HEK293 (cell line): ENCODE measurements at regions not wholly inside any gene's neighbourhood (a gene's known extent, or its start where the extent isn't known, plus 50 kb on each side); places are given as distances from the start of the nearest gene placed in this dataset.

ENCODE experiments used
- CTCF ChIA-PET: fragments of 350-600 bp; formaldehyde crosslinking; extraction: SDS; loops from one replicate; lab custom pipeline; 2021; ENCODE audit warnings: antibody characterized with exemption; lab: Yijun Ruan, JAX
- POLR2A ChIA-PET: fragments of 300-600 bp; formaldehyde crosslinking; extraction: SDS; loops from one replicate; lab custom pipeline; 2020; ENCODE audit warnings: antibody characterized with exemption, inconsistent platforms; lab: Yijun Ruan, JAX
- H3K27ac ChIP-seq: fragments of 200-500 bp; sonication (Bioruptor generic); 2 replicates; pipeline ENCODE4 v1.5.1; 2014; ENCODE audit warnings: low read depth, low read length, control low read depth, inconsistent platforms; ENCODE audit errors: extremely low read depth
- H3K36me3 ChIP-seq, 2 experiments: fragments of 200-500 bp in 1 of 2; sonication (Bioruptor generic) in 1 of 2; 1 replicate in 1 of 2; 2 replicates in 1 of 2; pipeline ENCODE4 v1.5.1; 2014 to 2017; ENCODE audit warnings: inconsistent platforms in 2 of 2, low read length in 2 of 2; ENCODE audit not compliant: control insufficient read depth in 2 of 2, insufficient read depth in 1 of 2
- H3K4me1 ChIP-seq: fragments of 200-500 bp; sonication (Bioruptor generic); 2 replicates; pipeline ENCODE4 v1.5.1; 2014; ENCODE audit warnings: mild to moderate bottlenecking, low read length, inconsistent platforms; ENCODE audit not compliant: control insufficient read depth, insufficient read depth
- H3K4me3 ChIP-seq: 2 replicates; pipeline ENCODE4 v1.5.1; 2011; ENCODE audit warnings: low read depth, mild to moderate bottlenecking, control low read depth, low read length, moderate library complexity
- H3K9me3 ChIP-seq: fragments of 200-500 bp; sonication (Bioruptor generic); 2 replicates; pipeline ENCODE4 v1.5.1; 2014; ENCODE audit warnings: low read depth, low read length, inconsistent platforms; ENCODE audit not compliant: control insufficient read depth, insufficient read depth
- GFI1B ChIP-seq: fragments of 450-650 bp; formaldehyde crosslinking; IDR thresholded peaks from 2 replicates; pipeline ENCODE4 v1.5.1; 2016; ENCODE audit warnings: missing biosample characterization, missing genetic modification characterization
- GLIS1 ChIP-seq: fragments of 450-650 bp; formaldehyde crosslinking; IDR thresholded peaks from 2 replicates; pipeline ENCODE4 v1.5.1; 2016; ENCODE audit warnings: missing biosample characterization, missing genetic modification characterization
- KLF10 ChIP-seq: fragments of 450-650 bp; IDR thresholded peaks from 2 replicates; pipeline ENCODE4 v1.5.1; 2018; ENCODE audit warnings: missing biosample characterization, mild to moderate bottlenecking, missing genetic modification characterization
- MYNN ChIP-seq: fragments of 450-650 bp; formaldehyde crosslinking; IDR thresholded peaks from 2 replicates; pipeline ENCODE4 v1.5.1; 2016; ENCODE audit warnings: missing biosample characterization, missing genetic modification characterization, borderline replicate concordance
- MZF1 ChIP-seq: fragments of 450-650 bp; formaldehyde crosslinking; IDR thresholded peaks from 2 replicates; pipeline ENCODE4 v1.5.1; 2017; ENCODE audit warnings: missing biosample characterization, missing genetic modification characterization, borderline replicate concordance
- SETDB1 ChIP-seq: IDR thresholded peaks from one replicate; pipeline ENCODE4 v1.6.1; 2017; ENCODE audit warnings: mild to moderate bottlenecking, low read length, moderate library complexity, mixed read lengths; ENCODE audit not compliant: insufficient read length
- SP2 ChIP-seq: fragments of 450-650 bp; formaldehyde crosslinking; IDR thresholded peaks from 2 replicates; pipeline ENCODE4 v1.5.1; 2016; ENCODE audit warnings: missing biosample characterization, missing genetic modification characterization
- ZNF19 ChIP-seq: fragments of 450-650 bp; formaldehyde crosslinking; IDR thresholded peaks from 2 replicates; pipeline ENCODE4; 2016; ENCODE audit warnings: missing biosample characterization, missing genetic modification characterization, low read depth
- ZNF223 ChIP-seq: fragments of 450-650 bp; formaldehyde crosslinking; IDR thresholded peaks from 2 replicates; pipeline ENCODE4 v1.5.1; 2016; ENCODE audit warnings: missing biosample characterization, missing genetic modification characterization
- ZNF324 ChIP-seq: fragments of 450-650 bp; formaldehyde crosslinking; IDR thresholded peaks from 2 replicates; pipeline ENCODE4 v1.5.1; 2016; ENCODE audit warnings: missing biosample characterization, missing genetic modification characterization
- ZNF391 ChIP-seq: fragments of 450-650 bp; formaldehyde crosslinking; IDR thresholded peaks from 2 replicates; pipeline ENCODE4 v1.5.1; 2016; ENCODE audit warnings: low read depth, missing biosample characterization, missing genetic modification characterization, borderline replicate concordance
- ZNF426 ChIP-seq: fragments of 450-650 bp; formaldehyde crosslinking; IDR thresholded peaks from 2 replicates; pipeline ENCODE4 v1.5.1; 2017; ENCODE audit warnings: missing biosample characterization, missing genetic modification characterization, mild to moderate bottlenecking, inconsistent platforms, moderate library complexity
- ZNF529 ChIP-seq: fragments of 450-650 bp; formaldehyde crosslinking; IDR thresholded peaks from 2 replicates; pipeline ENCODE4 v1.5.1; 2017; ENCODE audit warnings: missing genetic modification characterization, missing biosample characterization; ENCODE audit not compliant: insufficient replicate concordance
- ZNF600 ChIP-seq: fragments of 450-650 bp; formaldehyde crosslinking; IDR thresholded peaks from 2 replicates; pipeline ENCODE4 v1.5.1; 2016; ENCODE audit warnings: missing biosample characterization, missing genetic modification characterization
- ZNF707 ChIP-seq: fragments of 450-650 bp; formaldehyde crosslinking; IDR thresholded peaks from 2 replicates; pipeline ENCODE4 v1.5.1; 2016; ENCODE audit warnings: missing biosample characterization, missing genetic modification characterization
- ZNF776 ChIP-seq: fragments of 450-650 bp; formaldehyde crosslinking; IDR thresholded peaks from 2 replicates; pipeline ENCODE4 v1.5.0; 2017; ENCODE audit warnings: missing biosample characterization, missing genetic modification characterization, borderline replicate concordance
- ZNF777 ChIP-seq: fragments of 450-650 bp; formaldehyde crosslinking; IDR thresholded peaks from 2 replicates; pipeline ENCODE4 v1.5.1; 2017; ENCODE audit warnings: missing biosample characterization, missing genetic modification characterization, borderline replicate concordance
- ZNF791 ChIP-seq: fragments of 450-650 bp; formaldehyde crosslinking; IDR thresholded peaks from 2 replicates; pipeline ENCODE4 v1.5.1; 2016; ENCODE audit warnings: missing biosample characterization, missing genetic modification characterization
- ZSCAN23 ChIP-seq: fragments of 450-650 bp; formaldehyde crosslinking; IDR thresholded peaks from 2 replicates; pipeline ENCODE4 v1.5.1; 2016; ENCODE audit warnings: missing biosample characterization, missing genetic modification characterization
- TF ChIP-seq, protein P1 (sequence below): fragments of 450-650 bp; formaldehyde crosslinking; IDR thresholded peaks from 2 replicates; pipeline ENCODE4 v1.5.1; 2016; ENCODE audit warnings: missing biosample characterization, missing genetic modification characterization
- TF ChIP-seq, protein P2 (sequence below): fragments of 450-650 bp; formaldehyde crosslinking; IDR thresholded peaks from 2 replicates; pipeline ENCODE4 v1.5.1; 2016; ENCODE audit warnings: missing biosample characterization, missing genetic modification characterization
- TF ChIP-seq, protein P3 (sequence below): fragments of 450-650 bp; formaldehyde crosslinking; IDR thresholded peaks from 2 replicates; pipeline ENCODE4 v1.5.1; 2017; ENCODE audit warnings: missing biosample characterization, missing genetic modification characterization
- TF ChIP-seq, protein P4 (sequence below): fragments of 450-650 bp; formaldehyde crosslinking; IDR thresholded peaks from 2 replicates; pipeline ENCODE4 v1.5.1; 2016; ENCODE audit warnings: missing biosample characterization, missing genetic modification characterization
- TF ChIP-seq, protein P5 (sequence below): fragments of 450-650 bp; formaldehyde crosslinking; IDR thresholded peaks from 2 replicates; pipeline ENCODE4 v1.5.1; 2016; ENCODE audit warnings: missing biosample characterization, missing genetic modification characterization
- TF ChIP-seq, protein P6 (sequence below): fragments of 450-650 bp; formaldehyde crosslinking; IDR thresholded peaks from 2 replicates; pipeline ENCODE4 v1.5.1; 2016; ENCODE audit warnings: missing biosample characterization, missing genetic modification characterization

DNA sequence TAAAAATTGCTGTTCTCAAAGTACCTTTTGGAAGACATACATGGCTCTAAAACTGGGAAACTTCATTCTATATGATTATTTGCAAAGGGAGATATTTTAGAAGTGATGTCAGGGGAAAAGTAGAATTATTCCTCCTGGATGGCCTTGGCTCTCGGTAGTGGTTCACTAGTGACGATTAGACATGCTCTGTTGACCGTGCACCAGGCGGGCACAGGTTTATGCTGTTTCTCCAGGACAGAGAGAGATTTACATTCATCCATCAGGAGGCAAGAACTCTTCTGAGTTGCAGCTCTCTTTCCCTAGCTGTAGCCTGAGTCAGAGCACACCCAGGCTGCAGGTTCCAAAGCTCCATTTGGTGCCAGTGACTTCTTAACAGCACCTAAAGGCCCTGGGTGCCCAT is 184.9 kb upstream of the WDR11 start:
- CTCF ChIA-PET = no interaction called here
- POLR2A ChIA-PET = no interaction called here
- TF ChIP-seq SETDB1 (no peak), ZNF600 (tag by site-specific recombination) (no peak), ZSCAN23 (tag by site-specific recombination) (no peak), ZNF324 (no peak), ZNF777 (no peak), ZNF791 (tag by site-specific recombination) (no peak), GLIS1 (tag by site-specific recombination) (no peak), MYNN (no peak), SP2 (no peak), ZNF707 (tag by site-specific recombination) (no peak), KLF10 (tag by site-specific recombination) (no peak), ZNF391 (tag by site-specific recombination) (no peak), ZNF223 (tag by site-specific recombination) (no peak), ZNF776 (tag by site-specific recombination) (no peak), MZF1 (tag by site-specific recombination) (no peak)
- TF ChIP-seq, protein P1, sequence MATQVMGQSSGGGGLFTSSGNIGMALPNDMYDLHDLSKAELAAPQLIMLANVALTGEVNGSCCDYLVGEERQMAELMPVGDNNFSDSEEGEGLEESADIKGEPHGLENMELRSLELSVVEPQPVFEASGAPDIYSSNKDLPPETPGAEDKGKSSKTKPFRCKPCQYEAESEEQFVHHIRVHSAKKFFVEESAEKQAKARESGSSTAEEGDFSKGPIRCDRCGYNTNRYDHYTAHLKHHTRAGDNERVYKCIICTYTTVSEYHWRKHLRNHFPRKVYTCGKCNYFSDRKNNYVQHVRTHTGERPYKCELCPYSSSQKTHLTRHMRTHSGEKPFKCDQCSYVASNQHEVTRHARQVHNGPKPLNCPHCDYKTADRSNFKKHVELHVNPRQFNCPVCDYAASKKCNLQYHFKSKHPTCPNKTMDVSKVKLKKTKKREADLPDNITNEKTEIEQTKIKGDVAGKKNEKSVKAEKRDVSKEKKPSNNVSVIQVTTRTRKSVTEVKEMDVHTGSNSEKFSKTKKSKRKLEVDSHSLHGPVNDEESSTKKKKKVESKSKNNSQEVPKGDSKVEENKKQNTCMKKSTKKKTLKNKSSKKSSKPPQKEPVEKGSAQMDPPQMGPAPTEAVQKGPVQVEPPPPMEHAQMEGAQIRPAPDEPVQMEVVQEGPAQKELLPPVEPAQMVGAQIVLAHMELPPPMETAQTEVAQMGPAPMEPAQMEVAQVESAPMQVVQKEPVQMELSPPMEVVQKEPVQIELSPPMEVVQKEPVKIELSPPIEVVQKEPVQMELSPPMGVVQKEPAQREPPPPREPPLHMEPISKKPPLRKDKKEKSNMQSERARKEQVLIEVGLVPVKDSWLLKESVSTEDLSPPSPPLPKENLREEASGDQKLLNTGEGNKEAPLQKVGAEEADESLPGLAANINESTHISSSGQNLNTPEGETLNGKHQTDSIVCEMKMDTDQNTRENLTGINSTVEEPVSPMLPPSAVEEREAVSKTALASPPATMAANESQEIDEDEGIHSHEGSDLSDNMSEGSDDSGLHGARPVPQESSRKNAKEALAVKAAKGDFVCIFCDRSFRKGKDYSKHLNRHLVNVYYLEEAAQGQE (tag by site-specific recombination) = no peak
- TF ChIP-seq, protein P2, sequence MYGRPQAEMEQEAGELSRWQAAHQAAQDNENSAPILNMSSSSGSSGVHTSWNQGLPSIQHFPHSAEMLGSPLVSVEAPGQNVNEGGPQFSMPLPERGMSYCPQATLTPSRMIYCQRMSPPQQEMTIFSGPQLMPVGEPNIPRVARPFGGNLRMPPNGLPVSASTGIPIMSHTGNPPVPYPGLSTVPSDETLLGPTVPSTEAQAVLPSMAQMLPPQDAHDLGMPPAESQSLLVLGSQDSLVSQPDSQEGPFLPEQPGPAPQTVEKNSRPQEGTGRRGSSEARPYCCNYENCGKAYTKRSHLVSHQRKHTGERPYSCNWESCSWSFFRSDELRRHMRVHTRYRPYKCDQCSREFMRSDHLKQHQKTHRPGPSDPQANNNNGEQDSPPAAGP (tag by site-specific recombination) = no peak
- TF ChIP-seq, protein P3, sequence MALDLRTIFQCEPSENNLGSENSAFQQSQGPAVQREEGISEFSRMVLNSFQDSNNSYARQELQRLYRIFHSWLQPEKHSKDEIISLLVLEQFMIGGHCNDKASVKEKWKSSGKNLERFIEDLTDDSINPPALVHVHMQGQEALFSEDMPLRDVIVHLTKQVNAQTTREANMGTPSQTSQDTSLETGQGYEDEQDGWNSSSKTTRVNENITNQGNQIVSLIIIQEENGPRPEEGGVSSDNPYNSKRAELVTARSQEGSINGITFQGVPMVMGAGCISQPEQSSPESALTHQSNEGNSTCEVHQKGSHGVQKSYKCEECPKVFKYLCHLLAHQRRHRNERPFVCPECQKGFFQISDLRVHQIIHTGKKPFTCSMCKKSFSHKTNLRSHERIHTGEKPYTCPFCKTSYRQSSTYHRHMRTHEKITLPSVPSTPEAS (tag by site-specific recombination) = no peak
- TF ChIP-seq, protein P4, sequence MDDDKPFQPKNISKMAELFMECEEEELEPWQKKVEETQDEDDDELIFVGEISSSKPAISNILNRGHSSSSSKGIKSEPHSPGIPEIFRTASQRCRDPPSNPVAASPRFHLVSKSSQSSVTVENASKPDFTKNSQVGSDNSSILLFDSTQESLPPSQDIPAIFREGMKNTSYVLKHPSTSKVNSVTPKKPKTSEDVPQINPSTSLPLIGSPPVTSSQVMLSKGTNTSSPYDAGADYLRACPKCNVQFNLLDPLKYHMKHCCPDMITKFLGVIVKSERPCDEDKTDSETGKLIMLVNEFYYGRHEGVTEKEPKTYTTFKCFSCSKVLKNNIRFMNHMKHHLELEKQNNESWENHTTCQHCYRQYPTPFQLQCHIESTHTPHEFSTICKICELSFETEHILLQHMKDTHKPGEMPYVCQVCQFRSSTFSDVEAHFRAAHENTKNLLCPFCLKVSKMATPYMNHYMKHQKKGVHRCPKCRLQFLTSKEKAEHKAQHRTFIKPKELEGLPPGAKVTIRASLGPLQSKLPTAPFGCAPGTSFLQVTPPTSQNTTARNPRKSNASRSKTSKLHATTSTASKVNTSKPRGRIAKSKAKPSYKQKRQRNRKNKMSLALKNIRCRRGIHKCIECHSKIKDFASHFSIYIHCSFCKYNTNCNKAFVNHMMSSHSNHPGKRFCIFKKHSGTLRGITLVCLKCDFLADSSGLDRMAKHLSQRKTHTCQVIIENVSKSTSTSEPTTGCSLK (tag by site-specific recombination) = no peak
- Histone ChIP-seq H3K27ac (no peak overlapping the region), H3K4me1 (no peaks in the 10 kb centered on the region), H3K9me3 (no peaks in the 10 kb centered on the region), H3K4me3 (no peak overlapping the region), H3K36me3 (no peaks in the 10 kb centered on the region)

DNA sequence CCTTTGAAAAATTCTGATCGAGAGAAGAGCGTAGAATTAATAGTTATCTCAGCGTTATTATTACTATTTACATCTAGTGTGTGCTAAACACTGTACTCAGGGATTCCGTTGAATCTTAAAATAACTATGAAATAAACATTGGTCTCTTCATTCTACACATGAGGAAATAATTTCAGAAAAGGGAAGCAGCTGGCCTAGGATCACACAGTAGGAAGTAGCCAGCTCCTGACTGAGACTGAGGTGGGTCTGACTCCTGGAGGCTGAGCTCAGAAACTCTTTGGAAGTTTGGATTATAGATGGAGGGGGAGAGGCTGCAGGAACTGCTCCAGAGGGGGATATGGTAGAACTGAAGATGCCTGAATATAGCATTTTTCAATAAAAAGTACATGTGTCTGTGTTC is 183.9 kb upstream of the WDR11 start:
- Histone ChIP-seq H3K4me1 (no peaks in the 10 kb centered on the region), H3K36me3 (no peaks in the 10 kb centered on the region), H3K4me3 (no peak overlapping the region), H3K27ac (no peak overlapping the region), H3K9me3 (no peaks in the 10 kb centered on the region)
- no peak for TF ChIP-seq ZNF19
- no peak for TF ChIP-seq ZNF426 (tag by site-specific recombination)
- no peak for TF ChIP-seq GFI1B (tag by site-specific recombination)
- no peak for TF ChIP-seq ZNF529
- TF ChIP-seq, protein P5, sequence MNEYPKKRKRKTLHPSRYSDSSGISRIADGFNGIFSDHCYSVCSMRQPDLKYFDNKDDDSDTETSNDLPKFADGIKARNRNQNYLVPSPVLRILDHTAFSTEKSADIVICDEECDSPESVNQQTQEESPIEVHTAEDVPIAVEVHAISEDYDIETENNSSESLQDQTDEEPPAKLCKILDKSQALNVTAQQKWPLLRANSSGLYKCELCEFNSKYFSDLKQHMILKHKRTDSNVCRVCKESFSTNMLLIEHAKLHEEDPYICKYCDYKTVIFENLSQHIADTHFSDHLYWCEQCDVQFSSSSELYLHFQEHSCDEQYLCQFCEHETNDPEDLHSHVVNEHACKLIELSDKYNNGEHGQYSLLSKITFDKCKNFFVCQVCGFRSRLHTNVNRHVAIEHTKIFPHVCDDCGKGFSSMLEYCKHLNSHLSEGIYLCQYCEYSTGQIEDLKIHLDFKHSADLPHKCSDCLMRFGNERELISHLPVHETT (tag by site-specific recombination) = no peak
- TF ChIP-seq GLIS1 (tag by site-specific recombination) = no peak
- TF ChIP-seq, protein P6, sequence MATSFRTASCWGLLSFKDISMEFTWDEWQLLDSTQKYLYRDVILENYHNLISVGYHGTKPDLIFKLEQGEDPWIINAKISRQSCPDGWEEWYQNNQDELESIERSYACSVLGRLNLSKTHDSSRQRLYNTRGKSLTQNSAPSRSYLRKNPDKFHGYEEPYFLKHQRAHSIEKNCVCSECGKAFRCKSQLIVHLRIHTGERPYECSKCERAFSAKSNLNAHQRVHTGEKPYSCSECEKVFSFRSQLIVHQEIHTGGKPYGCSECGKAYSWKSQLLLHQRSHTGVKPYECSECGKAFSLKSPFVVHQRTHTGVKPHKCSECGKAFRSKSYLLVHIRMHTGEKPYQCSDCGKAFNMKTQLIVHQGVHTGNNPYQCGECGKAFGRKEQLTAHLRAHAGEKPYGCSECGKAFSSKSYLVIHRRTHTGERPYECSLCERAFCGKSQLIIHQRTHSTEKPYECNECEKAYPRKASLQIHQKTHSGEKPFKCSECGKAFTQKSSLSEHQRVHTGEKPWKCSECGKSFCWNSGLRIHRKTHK (tag by site-specific recombination) = no peak
- CTCF ChIA-PET = interaction anchor here (1.2 kb wide), 1 partner anchor 69 kb away, joined by 3 read pairs; no protein-coding TSS in a partner anchor
- POLR2A ChIA-PET = no interaction called here
